RWPE2 (cell line): ENCODE measurements at regions not wholly inside any gene's neighbourhood (a gene's known extent, or its start where the extent isn't known, plus 50 kb on each side); places are given as distances from the start of the nearest gene placed in this dataset.

ENCODE experiments used
- ATAC-seq: fragments of 200-7000 bp; cut with Tn5 transposase; 3 replicates; pipeline ENCODE4 v1.9.1; 2021; ENCODE audit warnings: low read depth
- DNase-seq: peaks from one replicate; pipeline ENCODE4 v3.0.0-alpha.2; 2020; ENCODE audit warnings: low spot score
- H3K27ac ChIP-seq: fragments of 450-650 bp; 2 replicates; pipeline ENCODE4 v1.5.1; 2017; ENCODE audit warnings: mild to moderate bottlenecking; ENCODE audit not compliant: poor library complexity, severe bottlenecking
- H3K27me3 ChIP-seq: fragments of 250-450 bp; sonication (Bioruptor Pico); 2 replicates; pipeline ENCODE4 v1.5.1; 2021; ENCODE audit warnings: mild to moderate bottlenecking, moderate library complexity; ENCODE audit not compliant: insufficient read depth, poor library complexity, severe bottlenecking
- H3K36me3 ChIP-seq: fragments of 250-450 bp; sonication (Bioruptor Pico); 2 replicates; pipeline ENCODE4 v1.5.1; 2020; ENCODE audit warnings: low read depth, mild to moderate bottlenecking, moderate library complexity
- H3K4me1 ChIP-seq: fragments of 250-450 bp; sonication (Bioruptor Pico); 2 replicates; pipeline ENCODE4 v1.5.1; 2021; ENCODE audit warnings: mild to moderate bottlenecking, moderate library complexity; ENCODE audit not compliant: insufficient read depth, poor library complexity, severe bottlenecking
- H3K4me3 ChIP-seq: fragments of 250-450 bp; sonication (Bioruptor Pico); 2 replicates; pipeline ENCODE4 v1.5.1; 2021; ENCODE audit warnings: mild to moderate bottlenecking, moderate library complexity; ENCODE audit not compliant: severe bottlenecking
- H3K9me3 ChIP-seq: fragments of 250-450 bp; sonication (Bioruptor Pico); 2 replicates; pipeline ENCODE4 v1.5.1; 2021; ENCODE audit warnings: mild to moderate bottlenecking, moderate library complexity; ENCODE audit not compliant: severe bottlenecking
- TF ChIP-seq, protein P1 (sequence below): fragments of 450-650 bp; IDR thresholded peaks from one replicate; pipeline ENCODE4 v1.5.1; 2017; ENCODE audit warnings: mild to moderate bottlenecking, moderate library complexity; ENCODE audit not compliant: poor library complexity, severe bottlenecking

DNA sequence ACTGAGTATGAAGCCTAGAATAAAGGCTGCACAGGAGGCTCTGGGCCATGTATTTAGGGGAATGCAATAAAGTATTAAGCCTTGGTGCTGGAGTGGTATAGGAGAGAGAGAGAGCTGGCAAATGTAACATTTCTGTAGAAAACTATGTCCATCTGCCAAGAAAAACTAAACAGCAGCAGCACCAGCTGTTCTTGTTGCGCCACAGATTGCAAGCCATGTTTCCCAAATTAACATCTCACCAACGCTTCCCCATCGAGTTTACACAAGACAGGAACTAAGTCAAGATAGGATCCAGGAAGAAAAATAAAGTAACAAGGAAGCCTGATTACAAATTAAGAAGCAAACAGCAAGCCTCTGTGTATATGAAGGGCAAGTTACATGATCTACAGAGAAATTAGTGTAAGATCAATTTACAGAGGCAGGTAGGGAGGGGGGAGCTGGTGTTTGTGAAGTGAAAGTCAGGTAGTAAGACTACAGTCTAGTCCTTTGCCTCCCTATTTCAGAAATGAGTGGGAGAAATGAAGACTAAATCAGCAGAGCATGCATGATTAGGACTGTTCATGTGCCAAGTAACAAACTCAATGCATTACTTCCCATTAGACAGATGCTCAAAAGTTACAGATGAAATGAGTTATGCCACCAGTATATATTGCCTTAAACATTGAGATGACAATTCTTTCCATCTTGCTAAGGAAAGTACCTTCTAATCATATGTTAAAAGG, 900.5 kb downstream of the EPHA3 start:
- H3K4me1 ChIP-seq, result peaks cover 15% of the 10 kb centered on the region
- TF ChIP-seq, protein P1, sequence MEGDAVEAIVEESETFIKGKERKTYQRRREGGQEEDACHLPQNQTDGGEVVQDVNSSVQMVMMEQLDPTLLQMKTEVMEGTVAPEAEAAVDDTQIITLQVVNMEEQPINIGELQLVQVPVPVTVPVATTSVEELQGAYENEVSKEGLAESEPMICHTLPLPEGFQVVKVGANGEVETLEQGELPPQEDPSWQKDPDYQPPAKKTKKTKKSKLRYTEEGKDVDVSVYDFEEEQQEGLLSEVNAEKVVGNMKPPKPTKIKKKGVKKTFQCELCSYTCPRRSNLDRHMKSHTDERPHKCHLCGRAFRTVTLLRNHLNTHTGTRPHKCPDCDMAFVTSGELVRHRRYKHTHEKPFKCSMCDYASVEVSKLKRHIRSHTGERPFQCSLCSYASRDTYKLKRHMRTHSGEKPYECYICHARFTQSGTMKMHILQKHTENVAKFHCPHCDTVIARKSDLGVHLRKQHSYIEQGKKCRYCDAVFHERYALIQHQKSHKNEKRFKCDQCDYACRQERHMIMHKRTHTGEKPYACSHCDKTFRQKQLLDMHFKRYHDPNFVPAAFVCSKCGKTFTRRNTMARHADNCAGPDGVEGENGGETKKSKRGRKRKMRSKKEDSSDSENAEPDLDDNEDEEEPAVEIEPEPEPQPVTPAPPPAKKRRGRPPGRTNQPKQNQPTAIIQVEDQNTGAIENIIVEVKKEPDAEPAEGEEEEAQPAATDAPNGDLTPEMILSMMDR, result no peak
- H3K36me3 ChIP-seq, result no peaks in the 10 kb centered on the region
- no peak overlapping the region for H3K4me3 ChIP-seq
- DNase-seq, result no peak
- H3K27me3 ChIP-seq, result no peaks in the 10 kb centered on the region
- no peak for ATAC-seq
- no peaks in the 10 kb centered on the region for H3K9me3 ChIP-seq
- H3K27ac ChIP-seq, result no peak overlapping the region

DNA sequence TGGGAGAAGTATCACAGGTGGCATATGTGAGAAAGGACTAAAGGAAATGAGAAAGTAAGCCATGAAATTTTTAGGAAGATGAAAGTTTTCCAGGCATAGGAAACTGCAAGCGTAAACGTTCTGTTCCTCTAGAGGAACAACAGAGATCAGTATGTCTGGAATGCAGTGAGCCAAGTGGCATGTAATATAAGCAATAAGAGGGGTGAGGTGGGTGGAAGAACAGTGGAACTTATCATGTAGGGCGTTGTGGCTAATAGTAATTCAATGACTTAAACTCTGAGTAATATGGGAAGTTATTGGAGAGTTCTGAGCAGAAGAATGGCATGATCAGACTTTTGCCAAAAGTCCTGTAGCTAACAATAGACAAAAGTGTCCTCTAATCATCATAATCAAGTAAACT, 902.9 kb downstream of the EPHA3 start:
- Histone ChIP-seq H3K27ac (peak overlapping the region; percentile 56), H3K36me3 (no peaks in the 10 kb centered on the region), H3K27me3 (no peaks in the 10 kb centered on the region), H3K9me3 (no peaks in the 10 kb centered on the region), H3K4me1 (peaks cover 15% of the 10 kb centered on the region), H3K4me3 (no peak overlapping the region)
- TF ChIP-seq, protein P1, result no peak
- DNase-seq, result no peak
- peak; percentile 97 for ATAC-seq

DNA sequence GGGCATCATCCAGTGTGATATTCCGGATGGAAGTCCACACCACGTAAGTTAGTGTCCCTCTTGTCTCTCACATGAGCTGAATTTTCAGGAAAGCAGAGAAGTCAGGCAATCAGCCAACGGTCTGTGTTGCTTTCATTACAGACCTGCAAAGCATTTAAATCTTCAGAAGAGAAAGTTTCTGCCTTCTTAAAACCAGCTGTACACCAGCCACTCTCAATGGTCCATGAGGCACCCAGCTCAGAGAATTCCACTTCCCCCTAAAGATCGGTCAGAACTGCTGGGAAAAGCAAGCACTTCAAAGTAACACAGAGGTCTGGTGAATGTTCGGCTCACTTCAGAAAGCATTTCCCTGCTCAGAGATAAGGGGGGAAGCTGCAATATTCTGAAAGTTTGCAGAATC, 903.7 kb downstream of the EPHA3 start:
- H3K9me3 ChIP-seq, result no peaks in the 10 kb centered on the region
- H3K36me3 ChIP-seq, result no peaks in the 10 kb centered on the region
- no peaks in the 10 kb centered on the region for H3K27me3 ChIP-seq
- peak overlapping the region; percentile 56 for H3K27ac ChIP-seq
- ATAC-seq, result no peak
- H3K4me1 ChIP-seq, result peaks cover 18% of the 10 kb centered on the region
- DNase-seq, result no peak
- H3K4me3 ChIP-seq, result no peak overlapping the region
- TF ChIP-seq, protein P1, result no peak

DNA sequence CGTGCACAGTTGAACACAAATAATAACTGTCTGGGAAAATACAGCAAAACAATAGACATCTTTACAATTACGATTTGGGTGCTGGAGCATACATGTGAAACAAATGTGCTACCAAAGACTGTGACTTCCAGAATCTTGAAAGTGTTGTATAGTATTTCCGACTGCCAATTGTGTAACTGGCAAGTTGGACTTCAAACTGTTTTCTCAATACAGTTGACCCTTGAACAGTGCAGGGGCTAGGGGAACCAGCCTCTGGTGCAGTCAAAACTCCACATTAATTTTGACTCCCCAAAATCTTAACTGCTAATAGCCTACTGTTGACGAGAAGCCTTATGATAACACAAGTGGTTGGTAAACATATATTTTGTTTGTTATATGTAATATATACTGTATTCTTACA, 904.2 kb downstream of the EPHA3 start:
- TF ChIP-seq, protein P1, result no peak

DNA sequence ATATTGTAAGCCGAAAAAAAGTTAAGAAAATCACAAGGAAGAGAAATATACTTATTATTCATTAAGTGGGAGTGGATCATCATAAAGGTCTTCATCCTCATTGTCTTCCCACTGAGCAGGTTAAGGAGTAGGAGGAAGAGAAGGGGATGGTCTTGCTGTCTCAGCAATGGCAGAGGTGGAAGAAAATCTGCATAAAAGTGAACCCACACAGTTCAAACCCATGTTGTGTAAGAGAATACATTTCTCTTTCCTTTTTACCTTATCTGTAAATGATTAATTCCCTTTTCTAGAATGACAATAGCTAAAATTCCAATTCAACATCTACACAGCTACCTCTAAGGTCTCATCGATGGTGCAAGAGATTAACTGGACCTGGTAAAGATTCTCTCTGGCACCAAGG, 904.6 kb downstream of the EPHA3 start:
- TF ChIP-seq, protein P1, result no peak
- no peaks in the 10 kb centered on the region for H3K9me3 ChIP-seq
- ATAC-seq (no peak), DNase-seq (no peak)
- H3K27me3 ChIP-seq, result no peaks in the 10 kb centered on the region
- peaks cover 25% of the 10 kb centered on the region for H3K4me1 ChIP-seq
- no peaks in the 10 kb centered on the region for H3K36me3 ChIP-seq
- no peak overlapping the region for H3K27ac ChIP-seq
- no peak overlapping the region for H3K4me3 ChIP-seq

More for the DNA sequence above, 904.2 kb downstream of the EPHA3 start:
- Histone ChIP-seq H3K27me3 (no peaks in the 10 kb centered on the region), H3K36me3 (no peaks in the 10 kb centered on the region), H3K4me1 (peaks cover 22% of the 10 kb centered on the region), H3K27ac (no peak overlapping the region), H3K4me3 (no peak overlapping the region), H3K9me3 (no peaks in the 10 kb centered on the region)
- DNase-seq (no peak), ATAC-seq (no peak)
